ENCODE measurements at regions not wholly inside any gene's neighbourhood (a gene's known extent, or its start where the extent isn't known, plus 50 kb on each side); places are given as distances from the start of the nearest gene placed in this dataset.

DNA sequence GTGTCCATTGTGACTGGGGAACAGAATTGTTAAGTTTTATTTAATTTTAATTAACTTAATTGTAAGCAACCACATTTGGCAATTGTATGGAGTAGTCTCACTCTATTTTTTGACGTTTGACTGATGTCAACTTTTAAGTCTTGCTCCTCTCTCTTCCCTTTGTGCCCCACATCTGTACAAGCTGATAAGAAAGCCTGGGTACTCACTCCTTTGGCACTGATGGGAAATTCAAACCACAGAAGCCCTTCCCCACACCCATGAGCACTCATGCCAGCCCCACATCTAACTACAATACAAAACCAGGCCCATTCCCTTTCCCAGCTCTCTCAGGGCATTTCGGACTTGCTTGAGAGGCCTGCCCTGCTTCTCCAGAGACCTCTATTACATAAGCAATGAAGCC is 451.5 kb upstream of the KIF2A start:
- Histone ChIP-seq H3K27ac (ENCODE audit: low read depth, low read length) (no peak overlapping the region), H3K4me3 (ENCODE audit: low read length) (no peak overlapping the region), H3K9me3 (ENCODE audit: control insufficient read depth, low read length) (no peaks in the 10 kb centered on the region), H3K27me3 (ENCODE audit: control insufficient read depth, insufficient read depth, low read length, poor library complexity, severe bottlenecking) (no peaks in the 10 kb centered on the region), H3K4me1 (ENCODE audit: control insufficient read depth, insufficient read depth, low read length) (no peaks in the 10 kb centered on the region), H3K9ac (ENCODE audit: extremely low read depth, low read length, poor library complexity, severe bottlenecking) (no peak overlapping the region), H3K36me3 (ENCODE audit: control insufficient read depth, insufficient read depth, low read length) (no peaks in the 10 kb centered on the region)
- Mint-ChIP-seq H3K36me3 (ENCODE audit: low read depth) (no peaks in the 10 kb centered on the region), H3K9me3 (no peaks in the 10 kb centered on the region), H3K27ac (no peak overlapping the region), H3K27me3 (ENCODE audit: insufficient read depth) (no peaks in the 10 kb centered on the region), H3K4me1 (no peaks in the 10 kb centered on the region), H3K4me3 (no peak overlapping the region)
- DNase-seq, result no peak
- 88% methylated on average over 2 of the region's 2 CpGs; no CpG with 5 or more reads in 1 of the 2 experiments for WGBS, 2 experiments (ENCODE audit: insufficient coverage in 1 of 2, insufficient read length in 1 of 2)
- TF ChIP-seq, protein P1, sequence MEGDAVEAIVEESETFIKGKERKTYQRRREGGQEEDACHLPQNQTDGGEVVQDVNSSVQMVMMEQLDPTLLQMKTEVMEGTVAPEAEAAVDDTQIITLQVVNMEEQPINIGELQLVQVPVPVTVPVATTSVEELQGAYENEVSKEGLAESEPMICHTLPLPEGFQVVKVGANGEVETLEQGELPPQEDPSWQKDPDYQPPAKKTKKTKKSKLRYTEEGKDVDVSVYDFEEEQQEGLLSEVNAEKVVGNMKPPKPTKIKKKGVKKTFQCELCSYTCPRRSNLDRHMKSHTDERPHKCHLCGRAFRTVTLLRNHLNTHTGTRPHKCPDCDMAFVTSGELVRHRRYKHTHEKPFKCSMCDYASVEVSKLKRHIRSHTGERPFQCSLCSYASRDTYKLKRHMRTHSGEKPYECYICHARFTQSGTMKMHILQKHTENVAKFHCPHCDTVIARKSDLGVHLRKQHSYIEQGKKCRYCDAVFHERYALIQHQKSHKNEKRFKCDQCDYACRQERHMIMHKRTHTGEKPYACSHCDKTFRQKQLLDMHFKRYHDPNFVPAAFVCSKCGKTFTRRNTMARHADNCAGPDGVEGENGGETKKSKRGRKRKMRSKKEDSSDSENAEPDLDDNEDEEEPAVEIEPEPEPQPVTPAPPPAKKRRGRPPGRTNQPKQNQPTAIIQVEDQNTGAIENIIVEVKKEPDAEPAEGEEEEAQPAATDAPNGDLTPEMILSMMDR (conservative IDR thresholded peaks at IDR 0.05), result no peak

- Histone ChIP-seq H3K9me3 (ENCODE audit: control insufficient read depth, low read length) (no peaks in the 10 kb centered on the region), H3K4me1 (ENCODE audit: control insufficient read depth, insufficient read depth, low read length) (no peaks in the 10 kb centered on the region), H3K27ac (ENCODE audit: low read depth, low read length) (no peak overlapping the region), H3K9ac (ENCODE audit: extremely low read depth, low read length, poor library complexity, severe bottlenecking) (no peak overlapping the region), H3K36me3 (ENCODE audit: control insufficient read depth, insufficient read depth, low read length) (no peaks in the 10 kb centered on the region), H3K4me3 (ENCODE audit: low read length) (no peak overlapping the region), H3K27me3 (ENCODE audit: control insufficient read depth, insufficient read depth, low read length, poor library complexity, severe bottlenecking) (no peaks in the 10 kb centered on the region)
- Mint-ChIP-seq H3K27ac (no peak overlapping the region), H3K9me3 (no peaks in the 10 kb centered on the region), H3K4me1 (no peaks in the 10 kb centered on the region), H3K4me3 (no peak overlapping the region), H3K27me3 (ENCODE audit: insufficient read depth) (no peaks in the 10 kb centered on the region), H3K36me3 (ENCODE audit: low read depth) (no peaks in the 10 kb centered on the region)
- DNase-seq, result no peak
- WGBS, 2 experiments (ENCODE audit: insufficient coverage in 1 of 2, insufficient read length in 1 of 2), result 56 to 74% methylated on average over 1 of the region's 1 CpG
- TF ChIP-seq, protein P1 (conservative IDR thresholded peaks at IDR 0.05), result peak; percentile 61
Observed at GRCh38 chr5:61860978-61861377, 445.0 kb upstream of the KIF2A start.

DNA sequence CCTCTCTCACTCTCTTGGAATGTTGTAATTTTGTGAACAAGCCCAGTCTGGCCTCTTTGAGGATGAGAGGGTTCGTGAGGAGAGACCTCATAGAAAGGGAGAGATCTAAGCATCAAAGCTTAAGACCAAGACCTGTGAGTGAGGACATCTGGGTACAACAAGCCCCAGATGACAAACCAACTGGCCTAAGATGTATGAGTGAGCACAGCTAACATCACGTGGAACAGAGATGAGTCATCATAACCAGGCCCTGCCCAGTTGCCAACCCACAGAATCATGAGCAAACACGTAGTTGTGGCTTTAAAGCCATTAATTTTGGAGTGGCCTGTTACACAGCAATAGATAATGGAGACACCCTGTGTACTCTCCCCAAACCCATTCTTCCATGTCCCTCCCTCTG is 439.1 kb upstream of the KIF2A start:
- Mint-ChIP-seq H3K27me3 (ENCODE audit: insufficient read depth) (no peaks in the 10 kb centered on the region), H3K4me1 (no peaks in the 10 kb centered on the region), H3K27ac (no peak overlapping the region), H3K9me3 (peaks cover 17% of the 10 kb centered on the region), H3K36me3 (ENCODE audit: low read depth) (no peaks in the 10 kb centered on the region), H3K4me3 (no peak overlapping the region)
- WGBS, 2 experiments (ENCODE audit: insufficient coverage in 1 of 2, insufficient read length in 1 of 2), result 81 to 85% methylated on average over 3 of the region's 3 CpGs
- Histone ChIP-seq H3K9ac (ENCODE audit: extremely low read depth, low read length, poor library complexity, severe bottlenecking) (no peak overlapping the region), H3K27me3 (ENCODE audit: control insufficient read depth, insufficient read depth, low read length, poor library complexity, severe bottlenecking) (no peaks in the 10 kb centered on the region), H3K36me3 (ENCODE audit: control insufficient read depth, insufficient read depth, low read length) (no peaks in the 10 kb centered on the region), H3K4me3 (ENCODE audit: low read length) (no peak overlapping the region), H3K27ac (ENCODE audit: low read depth, low read length) (no peak overlapping the region), H3K4me1 (ENCODE audit: control insufficient read depth, insufficient read depth, low read length) (no peaks in the 10 kb centered on the region), H3K9me3 (ENCODE audit: control insufficient read depth, low read length) (peaks cover 15% of the 10 kb centered on the region)
- no peak for DNase-seq
- TF ChIP-seq, protein P1 (conservative IDR thresholded peaks at IDR 0.05), result no peak
